OCI-LY3 (cell line): ENCODE measurements at regions not wholly inside any gene's neighbourhood (a gene's known extent, or its start where the extent isn't known, plus 50 kb on each side); places are given as distances from the start of the nearest gene placed in this dataset.

ENCODE experiments used
- H2AFZ ChIP-seq: fragments of 200-600, 300-600 bp; shearing (Covaris generic); 2 replicates; pipeline ENCODE4 v1.6.0; 2014; ENCODE audit warnings: antibody characterized with exemption, low read depth, low read length
- H3K27ac ChIP-seq: fragments of 200-600, 300-600 bp; sonication (generic); 2 replicates; pipeline ENCODE4 v1.5.1; 2014; ENCODE audit warnings: mild to moderate bottlenecking, low read length, moderate library complexity, mixed read lengths
- H3K27me3 ChIP-seq: fragments of 200-600, 300-600 bp; sonication (generic); 2 replicates; pipeline ENCODE4 v1.6.1; 2014; ENCODE audit warnings: low read depth, low read length, mixed read lengths
- H3K36me3 ChIP-seq: fragments of 200-600, 300-600 bp; sonication (generic); replicated peaks from 2 replicates; pipeline ENCODE3; 2014; ENCODE audit warnings: low read depth, low read length, mixed read lengths
- H3K4me1 ChIP-seq: fragments of 300-600, 200-600 bp; sonication (generic); 2 replicates; pipeline ENCODE4 v1.6.1; 2014; ENCODE audit warnings: low read length, mixed read lengths
- H3K4me2 ChIP-seq: fragments of 200-600, 300-600 bp; sonication (generic); 2 replicates; pipeline ENCODE4 v1.6.1; 2014; ENCODE audit warnings: low read length, mixed read lengths
- H3K4me3 ChIP-seq: fragments of 300-600, 200-600 bp; sonication (generic); 2 replicates; pipeline ENCODE4 v1.5.1; 2014; ENCODE audit warnings: antibody characterized with exemption, mild to moderate bottlenecking, low read length, moderate library complexity
- H3K79me2 ChIP-seq: fragments of 300-600, 200-600 bp; shearing (Covaris generic); 2 replicates; pipeline ENCODE4 v1.6.1; 2014; ENCODE audit warnings: mild to moderate bottlenecking, low read length, mixed read lengths
- H3K9ac ChIP-seq: fragments of 300-600, 200-600 bp; shearing (Covaris generic); 2 replicates; pipeline ENCODE4 v1.6.0; 2014; ENCODE audit warnings: mild to moderate bottlenecking, low read length, moderate library complexity
- H3K9me3 ChIP-seq: fragments of 200-600, 300-600 bp; shearing (Covaris generic); 2 replicates; pipeline ENCODE4 v1.6.1; 2014; ENCODE audit warnings: low read length, mixed read lengths; ENCODE audit not compliant: insufficient read depth
- H4K20me1 ChIP-seq: fragments of 200-600, 300-600 bp; sonication (generic); 2 replicates; pipeline ENCODE4 v1.6.1; 2016; ENCODE audit warnings: low read length, mixed read lengths; ENCODE audit not compliant: insufficient read depth
- EZH2phosphoT487 ChIP-seq: fragments of 200-600 bp; shearing (Covaris generic); IDR thresholded peaks from 2 replicates; pipeline ENCODE4 v1.6.1; 2018; ENCODE audit warnings: antibody characterized with exemption, mixed run types, low read depth
- TF ChIP-seq, protein P1 (sequence below): fragments of 200-600, 300-600 bp; sonication (generic); IDR thresholded peaks from 2 replicates; pipeline ENCODE4 v1.5.1; 2014; ENCODE audit warnings: antibody characterized with exemption, low read length, low read depth

DNA sequence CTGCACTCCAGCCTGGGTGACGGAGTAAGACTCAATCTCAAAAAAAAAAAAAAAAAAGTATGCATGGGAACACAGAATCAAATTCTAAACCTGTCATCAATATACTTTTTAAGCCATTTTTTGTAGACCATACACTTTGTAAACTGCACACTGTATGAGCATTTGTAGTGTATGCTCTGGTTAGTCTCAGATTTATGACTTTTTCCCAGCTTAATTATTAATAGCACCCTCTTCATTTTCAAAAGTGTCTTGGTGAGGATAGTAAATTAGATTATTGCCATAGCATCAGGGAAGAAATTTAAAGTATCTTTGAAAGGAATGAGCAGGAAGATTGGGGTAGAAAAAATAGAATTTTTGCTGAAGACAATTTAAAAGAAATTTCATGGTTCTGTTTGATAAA lies 330.8 kb upstream of the RSPO3 start:
- TF ChIP-seq EZH2phosphoT487, result no peak
- TF ChIP-seq, protein P1, sequence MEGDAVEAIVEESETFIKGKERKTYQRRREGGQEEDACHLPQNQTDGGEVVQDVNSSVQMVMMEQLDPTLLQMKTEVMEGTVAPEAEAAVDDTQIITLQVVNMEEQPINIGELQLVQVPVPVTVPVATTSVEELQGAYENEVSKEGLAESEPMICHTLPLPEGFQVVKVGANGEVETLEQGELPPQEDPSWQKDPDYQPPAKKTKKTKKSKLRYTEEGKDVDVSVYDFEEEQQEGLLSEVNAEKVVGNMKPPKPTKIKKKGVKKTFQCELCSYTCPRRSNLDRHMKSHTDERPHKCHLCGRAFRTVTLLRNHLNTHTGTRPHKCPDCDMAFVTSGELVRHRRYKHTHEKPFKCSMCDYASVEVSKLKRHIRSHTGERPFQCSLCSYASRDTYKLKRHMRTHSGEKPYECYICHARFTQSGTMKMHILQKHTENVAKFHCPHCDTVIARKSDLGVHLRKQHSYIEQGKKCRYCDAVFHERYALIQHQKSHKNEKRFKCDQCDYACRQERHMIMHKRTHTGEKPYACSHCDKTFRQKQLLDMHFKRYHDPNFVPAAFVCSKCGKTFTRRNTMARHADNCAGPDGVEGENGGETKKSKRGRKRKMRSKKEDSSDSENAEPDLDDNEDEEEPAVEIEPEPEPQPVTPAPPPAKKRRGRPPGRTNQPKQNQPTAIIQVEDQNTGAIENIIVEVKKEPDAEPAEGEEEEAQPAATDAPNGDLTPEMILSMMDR, result no peak
- Histone ChIP-seq H3K9ac (no peak overlapping the region), H4K20me1 (no peaks in the 10 kb centered on the region), H2AFZ (no peak overlapping the region), H3K27me3 (no peaks in the 10 kb centered on the region), H3K79me2 (no peaks in the 10 kb centered on the region), H3K4me3 (no peak overlapping the region), H3K27ac (no peak overlapping the region), H3K4me2 (no peak overlapping the region), H3K9me3 (no peaks in the 10 kb centered on the region), H3K36me3 (no peaks in the 10 kb centered on the region), H3K4me1 (no peaks in the 10 kb centered on the region)

DNA sequence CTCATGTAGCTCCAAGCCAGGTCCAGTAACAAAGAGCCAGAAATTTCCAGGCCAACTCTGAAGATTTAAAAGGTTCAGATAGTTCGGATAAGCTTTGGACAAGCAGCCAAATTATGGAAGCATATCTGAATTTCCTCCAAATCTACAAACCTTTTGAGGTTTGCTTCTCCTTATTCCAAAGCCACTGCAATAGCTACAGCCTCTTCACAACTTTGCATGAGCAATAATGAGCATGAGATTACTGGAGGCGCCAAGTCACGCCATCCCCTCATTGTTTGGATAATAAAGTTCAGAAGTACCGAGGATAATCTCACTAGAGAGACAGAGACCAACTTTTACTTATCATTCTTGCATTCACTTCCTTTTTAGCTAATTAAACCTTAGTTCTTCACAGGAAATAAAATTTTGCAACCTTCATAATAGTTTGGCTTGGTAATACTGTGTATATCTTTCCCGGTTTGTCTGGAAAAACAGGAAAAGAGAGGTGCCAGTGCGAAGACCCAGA lies 329.6 kb upstream of the RSPO3 start:
- Histone ChIP-seq H3K79me2 (no peaks in the 10 kb centered on the region), H3K4me2 (no peak overlapping the region), H2AFZ (no peak overlapping the region), H3K9me3 (no peaks in the 10 kb centered on the region), H3K36me3 (no peaks in the 10 kb centered on the region), H4K20me1 (no peaks in the 10 kb centered on the region), H3K9ac (no peak overlapping the region), H3K27ac (no peak overlapping the region), H3K27me3 (no peaks in the 10 kb centered on the region), H3K4me3 (no peak overlapping the region), H3K4me1 (no peaks in the 10 kb centered on the region)
- TF ChIP-seq, protein P1, result no peak
- TF ChIP-seq EZH2phosphoT487, result no peak

DNA sequence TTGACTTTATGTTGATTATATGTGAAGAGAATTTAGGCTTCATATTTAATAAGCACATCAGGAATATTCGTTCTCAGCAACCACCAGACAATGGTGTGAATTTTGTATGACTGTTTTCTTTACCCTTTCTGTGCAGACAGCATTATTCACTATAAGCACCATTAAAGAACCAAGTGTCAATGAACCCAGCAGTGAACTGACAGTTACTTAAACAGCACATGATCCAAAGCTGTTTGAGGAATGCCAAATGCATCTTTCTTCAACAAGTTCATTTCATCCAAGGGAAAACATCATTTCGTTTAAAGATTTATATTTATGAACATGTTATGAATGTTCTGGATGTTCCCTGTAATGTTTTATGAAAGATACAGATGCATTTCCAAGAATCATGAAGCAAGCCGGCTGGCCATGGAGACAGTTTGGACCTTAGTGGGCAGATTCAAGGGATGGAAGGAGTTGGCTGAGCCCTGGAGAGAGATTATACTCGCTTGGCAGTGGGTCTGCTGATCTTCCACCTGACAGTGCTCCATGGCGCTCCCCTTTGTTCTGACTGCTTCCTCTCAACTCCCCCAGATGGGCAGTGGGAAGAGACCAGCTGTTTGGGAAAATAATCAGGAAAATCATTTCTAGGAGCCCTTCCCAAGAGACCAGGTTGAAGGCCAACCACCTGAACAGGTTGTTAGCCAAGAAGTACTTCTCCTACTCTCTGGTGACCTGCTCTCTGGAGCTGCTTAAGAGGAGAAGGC lies 326.0 kb upstream of the RSPO3 start:
- Histone ChIP-seq H2AFZ (no peak overlapping the region), H3K36me3 (no peaks in the 10 kb centered on the region), H4K20me1 (no peaks in the 10 kb centered on the region), H3K9me3 (no peaks in the 10 kb centered on the region), H3K4me3 (no peak overlapping the region), H3K4me1 (no peaks in the 10 kb centered on the region), H3K9ac (no peak overlapping the region), H3K4me2 (no peak overlapping the region), H3K27me3 (no peaks in the 10 kb centered on the region), H3K79me2 (no peaks in the 10 kb centered on the region), H3K27ac (no peak overlapping the region)
- TF ChIP-seq, protein P1, result no peak
- TF ChIP-seq EZH2phosphoT487, result no peak

DNA sequence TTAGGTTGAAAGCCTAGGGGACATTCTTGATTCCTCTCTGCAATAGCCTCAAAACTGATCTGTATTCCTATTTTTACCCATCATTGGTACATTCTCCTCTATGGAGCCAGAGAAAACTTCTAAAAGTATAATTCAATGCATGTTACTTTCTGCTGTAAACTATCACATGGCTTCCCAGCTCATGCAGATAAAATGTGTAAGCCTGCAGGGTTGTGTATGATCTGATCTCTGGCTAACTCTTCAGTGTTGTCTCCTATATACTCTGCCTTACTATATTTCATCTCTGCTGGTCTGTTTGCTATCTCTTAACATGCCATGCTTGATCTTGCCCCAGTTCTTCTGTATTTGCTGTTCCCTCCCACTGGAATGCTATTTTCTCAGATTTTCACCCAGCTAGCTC lies 323.3 kb upstream of the RSPO3 start:
- TF ChIP-seq EZH2phosphoT487, result no peak
- TF ChIP-seq, protein P1, result no peak
- H3K27me3 ChIP-seq, result no peaks in the 10 kb centered on the region
- no peak overlapping the region for H3K9ac ChIP-seq
- no peaks in the 10 kb centered on the region for H3K4me1 ChIP-seq
- no peak overlapping the region for H2AFZ ChIP-seq
- H3K79me2 ChIP-seq, result no peaks in the 10 kb centered on the region
- H3K36me3 ChIP-seq, result no peaks in the 10 kb centered on the region
- H3K27ac ChIP-seq, result no peak overlapping the region
- no peaks in the 10 kb centered on the region for H4K20me1 ChIP-seq
- no peak overlapping the region for H3K4me3 ChIP-seq
- no peaks in the 10 kb centered on the region for H3K9me3 ChIP-seq
- no peak overlapping the region for H3K4me2 ChIP-seq
